NCI-H2196 treated with DMSO at 0.1 percent for 48 hours (cell line): ENCODE measurements at regions not wholly inside any gene's neighbourhood (a gene's known extent, or its start where the extent isn't known, plus 50 kb on each side); places are given as distances from the start of the nearest gene placed in this dataset.
A peak's percentile ranks its signal among the peaks of the same experiment; 100 is the strongest.

Source experiments
- DNase-seq: peaks from one replicate; lab custom pipeline; 2025; ENCODE audit not compliant: unreplicated experiment; lab: John Stamatoyannopoulos, UW

- no peak for DNase-seq
These were observed 470.9 kb downstream of the TFAP2A start for GRCh38 chr6:9943986-9944385.

- DNase-seq: no peak
These were observed 471.8 kb downstream of the TFAP2A start for GRCh38 chr6:9943026-9943425.

DNA sequence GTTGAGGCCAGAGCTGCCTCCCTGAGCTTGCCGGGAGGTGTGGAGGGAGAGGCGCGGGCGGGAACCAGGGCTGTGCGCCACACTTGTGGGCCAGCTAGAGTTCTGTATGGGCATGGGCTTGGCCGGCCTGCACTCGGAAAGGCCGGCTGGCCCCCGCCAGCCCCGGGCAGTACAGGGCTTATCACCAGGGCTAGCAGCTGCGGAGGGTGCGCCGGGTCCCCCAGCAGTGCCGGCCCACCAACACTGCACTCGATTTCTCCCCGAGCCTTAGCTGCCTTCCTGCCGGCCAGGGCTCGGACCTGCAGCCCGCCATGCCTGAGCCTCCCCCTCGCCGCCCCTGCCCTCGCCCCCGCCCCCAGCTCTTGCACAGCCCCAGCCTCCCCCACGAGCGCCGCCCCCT lies 472.7 kb downstream of the TFAP2A start:
- DNase-seq: no peak

GRCh38 chr6:9938801-9939200 lies 476.1 kb downstream of the TFAP2A start:
- no peak for DNase-seq

DNA sequence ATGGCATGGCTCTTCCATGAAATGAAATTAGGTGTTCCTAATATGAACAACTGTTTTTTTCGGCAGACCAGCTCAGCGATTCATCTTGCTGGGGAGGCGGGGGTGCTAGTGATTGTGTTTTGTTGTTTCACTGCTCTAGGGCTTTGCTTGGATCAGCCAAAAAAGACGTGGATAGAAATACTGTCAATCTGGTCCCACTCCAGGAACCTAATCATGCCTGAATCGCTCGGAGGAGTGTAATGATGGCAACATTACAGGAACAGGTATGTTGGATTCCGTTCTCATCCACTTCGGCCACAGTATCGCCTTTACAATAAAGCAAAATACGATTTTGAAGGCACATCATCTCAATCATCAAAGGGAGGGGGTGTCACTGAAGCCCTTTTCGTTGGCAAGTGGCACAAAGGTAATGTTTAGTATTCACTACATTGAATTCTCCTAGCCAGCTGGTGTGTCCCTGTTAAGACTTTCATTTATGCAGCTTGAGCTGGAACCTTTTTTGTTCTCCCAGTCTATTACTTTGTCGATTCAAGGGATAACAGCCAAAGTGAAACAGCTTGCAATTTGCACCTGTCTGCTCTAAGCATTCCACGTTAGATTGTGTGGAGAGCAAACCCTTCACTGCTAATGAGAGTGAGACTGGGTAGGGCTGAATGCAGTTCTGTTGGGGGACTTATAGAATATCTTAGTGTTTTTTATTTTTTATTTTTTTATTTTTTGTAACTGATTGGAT lies 477.7 kb downstream of the TFAP2A start:
- peak; percentile 16 for DNase-seq

- DNase-seq: no peak
These were observed 478.3 kb downstream of the TFAP2A start for GRCh38 chr6:9936551-9936950.

DNA sequence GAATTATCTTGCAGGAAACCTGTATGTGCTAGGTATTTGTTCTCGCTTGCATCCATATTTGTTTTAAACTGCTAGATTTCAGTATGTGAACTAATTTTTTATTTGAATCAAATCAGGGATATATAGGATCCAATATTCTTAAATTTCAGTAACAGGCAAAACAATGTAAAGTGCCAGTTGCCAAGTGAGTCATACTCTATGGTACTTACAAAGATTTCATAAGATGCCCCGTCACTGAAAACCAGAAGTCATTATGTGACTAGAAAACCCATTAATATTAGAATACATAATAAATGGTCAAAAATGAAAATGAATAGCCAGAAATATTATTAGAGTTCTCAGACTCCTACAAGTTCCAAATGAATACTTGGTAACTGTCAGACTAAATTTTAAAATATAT lies 481.2 kb downstream of the TFAP2A start:
- DNase-seq: no peak

DNA sequence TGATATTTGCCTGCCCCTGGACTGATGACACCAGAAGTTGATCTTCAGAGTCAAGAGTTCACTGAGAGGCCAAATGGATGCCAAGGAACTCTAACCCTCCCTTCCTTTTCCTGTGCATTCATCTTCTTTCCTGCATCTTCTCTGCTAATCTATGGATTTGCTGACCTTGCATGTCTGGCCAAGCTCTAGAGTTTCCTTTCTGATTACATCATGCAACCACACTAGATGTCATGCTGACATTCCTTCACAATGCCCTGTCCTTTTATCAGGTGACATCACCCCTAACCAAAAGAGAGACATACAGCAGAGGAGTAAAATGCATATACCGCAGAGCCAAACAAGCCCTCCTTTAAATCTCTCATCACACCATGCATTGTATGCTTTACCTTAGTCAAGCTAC lies 487.6 kb downstream of the TFAP2A start:
- no peak for DNase-seq

DNA sequence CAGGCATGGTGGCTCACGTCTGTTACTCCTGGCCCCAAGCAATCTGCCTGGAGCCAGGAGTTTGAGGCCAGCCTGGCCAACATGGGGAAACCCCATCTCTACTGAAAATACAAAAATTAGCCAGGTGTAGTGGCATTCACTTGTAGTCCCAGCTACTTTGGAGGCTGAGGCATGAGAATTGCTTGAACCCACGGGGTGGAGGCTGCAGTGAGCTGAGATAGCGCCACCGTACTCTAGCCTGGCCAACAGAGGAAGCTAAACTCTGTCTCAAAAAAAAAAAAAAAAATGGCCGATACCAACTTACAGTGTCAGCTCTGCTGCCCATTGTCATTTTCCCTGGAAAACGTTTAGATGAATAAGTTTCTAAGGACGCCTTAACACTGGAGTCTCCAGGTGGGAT lies 489.9 kb downstream of the TFAP2A start:
- DNase-seq: no peak

- no peak for DNase-seq
These were observed 493.5 kb downstream of the TFAP2A start for GRCh38 chr6:9921366-9921765.

GRCh38 chr6:9914951-9915350 lies 499.9 kb downstream of the TFAP2A start:
- DNase-seq: no peak

DNA sequence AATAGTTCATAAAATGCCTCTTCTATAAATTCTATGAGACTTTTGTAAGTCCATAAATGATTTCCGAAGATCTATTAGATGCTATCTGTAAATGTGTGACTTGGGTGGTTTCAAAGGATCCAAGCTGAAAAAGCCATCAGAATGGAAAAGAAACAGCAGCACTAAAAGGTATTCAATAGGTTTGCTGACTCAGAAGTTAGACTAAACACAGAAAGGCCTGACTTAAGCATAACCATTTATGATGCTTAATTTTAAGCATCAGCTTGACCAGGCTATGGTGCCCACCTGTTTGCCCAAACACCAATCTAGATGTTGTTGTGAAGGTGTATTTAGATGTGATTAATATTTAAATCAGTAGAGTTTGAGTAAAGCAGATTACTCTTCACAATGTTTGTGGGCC lies 513.5 kb downstream of the TFAP2A start:
- no peak for DNase-seq

- no peak for DNase-seq
These were observed 518.1 kb downstream of the TFAP2A start for GRCh38 chr6:9896806-9897205.

DNA sequence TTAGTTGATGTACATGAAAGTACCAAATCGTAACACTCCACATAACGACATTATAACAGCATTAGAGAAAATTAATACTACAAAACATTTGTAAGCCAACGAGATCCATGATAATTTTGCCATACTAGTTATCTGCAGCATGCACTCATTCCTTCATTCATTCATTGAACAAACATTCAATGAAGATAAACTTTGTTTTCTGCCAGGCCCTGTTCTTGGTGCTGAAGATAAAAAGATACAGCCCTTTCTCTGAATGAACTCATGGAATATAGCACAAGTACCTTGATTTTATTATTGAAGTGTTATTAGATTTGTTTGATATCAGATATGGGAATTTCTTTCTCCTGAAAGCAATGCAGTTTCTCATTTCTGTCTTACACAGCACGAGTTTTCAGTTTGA lies 524.0 kb downstream of the TFAP2A start:
- DNase-seq: no peak

GRCh38 chr6:9890469-9890868 lies 524.4 kb downstream of the TFAP2A start:
- no peak for DNase-seq

GRCh38 chr6:9878535-9878934 lies 536.3 kb downstream of the TFAP2A start:
- DNase-seq: no peak

DNA sequence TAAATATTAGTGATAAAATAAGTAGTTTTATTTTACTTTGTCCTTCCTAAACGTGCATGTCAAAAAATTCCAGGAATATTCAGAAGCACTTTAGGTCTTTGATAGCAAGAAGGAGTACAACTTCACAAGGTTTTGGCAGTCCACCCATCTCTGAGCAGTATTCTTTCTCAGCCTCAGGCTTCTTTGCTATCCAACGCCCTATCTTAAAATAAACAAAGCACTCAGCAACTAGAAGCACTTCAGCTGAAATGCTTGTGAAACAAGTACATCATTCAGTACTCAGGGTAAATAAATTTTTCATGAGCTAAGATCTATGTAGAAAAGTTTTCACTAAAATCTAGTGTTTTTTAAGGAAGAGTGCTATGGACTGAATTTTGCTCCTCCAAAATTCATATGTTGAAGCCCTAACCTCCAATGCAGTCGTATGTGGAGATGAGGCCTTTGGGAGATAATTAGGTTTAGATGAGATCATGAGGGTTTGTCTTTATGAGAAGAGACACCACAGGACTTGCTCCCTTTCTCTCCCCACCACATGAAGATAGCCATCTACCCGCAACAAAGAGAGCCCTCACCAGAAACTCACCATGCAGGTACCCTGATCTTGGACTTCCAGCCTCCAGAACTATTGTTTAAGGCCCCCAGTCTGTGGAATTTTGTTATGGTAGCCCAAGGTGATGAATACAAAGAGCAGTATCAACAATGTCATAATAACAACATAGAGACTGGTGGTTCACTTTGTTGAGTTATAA lies 539.1 kb downstream of the TFAP2A start:
- DNase-seq: peak; percentile 2

DNA sequence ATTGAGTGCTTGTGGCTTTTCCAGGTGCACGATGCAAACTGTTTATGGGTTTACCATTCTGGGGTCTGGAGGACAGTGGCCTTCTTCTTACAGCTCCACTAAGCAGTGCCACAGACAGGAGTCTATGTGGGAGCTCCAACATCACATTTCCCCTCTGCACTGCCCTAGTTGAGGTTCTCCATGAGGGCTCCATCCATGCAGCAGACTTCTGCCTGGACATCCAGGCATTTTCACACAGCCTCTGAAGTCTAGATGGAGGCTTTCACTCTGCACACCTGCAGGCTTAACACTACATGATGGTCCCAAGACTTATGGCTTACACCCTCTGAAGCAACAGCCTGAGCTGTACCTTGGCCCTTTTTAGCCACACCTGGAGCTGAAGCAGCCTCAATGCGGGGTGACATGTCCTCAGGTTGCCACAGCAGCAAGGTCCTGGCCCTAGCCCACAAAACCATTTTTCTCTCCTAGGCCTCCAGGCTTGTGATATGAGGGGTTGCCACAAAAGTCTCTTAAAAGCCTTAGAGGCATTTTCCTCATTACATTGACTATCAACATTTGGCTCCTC lies 552.2 kb downstream of the TFAP2A start:
- DNase-seq: no peak

DNA sequence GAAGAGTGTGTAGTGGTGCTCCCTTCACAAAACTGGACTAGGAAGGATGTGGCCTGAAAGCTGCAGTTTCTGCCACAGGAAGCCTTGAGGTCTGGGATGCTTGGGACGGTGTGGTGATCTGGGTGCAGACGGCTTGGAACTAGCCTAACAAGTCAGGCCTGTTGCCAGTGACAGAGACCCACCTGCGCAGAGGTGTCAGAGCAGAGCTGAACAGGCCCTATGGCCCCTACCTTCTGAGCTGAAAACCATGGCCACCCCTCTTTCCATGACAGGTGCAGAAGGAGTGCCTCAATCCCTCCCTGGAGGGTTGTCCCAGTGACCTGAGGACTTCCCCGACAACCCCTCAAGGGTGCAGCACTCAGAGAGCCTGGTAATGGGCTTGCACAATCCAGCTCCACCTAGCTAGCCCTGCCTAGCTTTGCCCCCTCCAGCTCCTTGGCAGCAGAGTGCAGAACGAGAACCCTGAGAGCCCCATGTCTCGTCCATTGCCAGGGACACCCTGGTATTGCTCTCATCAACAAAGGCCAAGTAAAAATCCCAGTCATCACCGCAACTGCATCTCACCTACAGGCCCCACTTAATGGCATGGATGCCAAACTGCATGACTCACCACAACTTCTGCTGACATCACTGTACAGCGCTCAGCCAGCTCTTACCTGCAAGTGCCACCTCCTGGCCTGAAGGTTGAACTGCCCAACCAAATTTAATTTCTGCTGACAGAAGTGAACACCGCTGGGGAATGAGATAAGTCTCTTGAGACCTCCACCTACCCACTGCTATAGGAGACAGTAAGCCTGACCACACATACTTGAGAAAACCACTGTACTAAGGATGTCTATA lies 563.1 kb downstream of the TFAP2A start:
- DNase-seq: no peak

GRCh38 chr6:9851006-9851405 lies 563.9 kb downstream of the TFAP2A start:
- DNase-seq: no peak

GRCh38 chr6:9848094-9848493 lies 566.8 kb downstream of the TFAP2A start:
- DNase-seq: no peak
